GM12878 (cell line): ENCODE measurements at regions not wholly inside any gene's neighbourhood (a gene's known extent, or its start where the extent isn't known, plus 50 kb on each side); places are given as distances from the start of the nearest gene placed in this dataset.

Experiments used
- BMI1 ChIP-seq: fragments of 450-650 bp; IDR thresholded peaks from 2 replicates; pipeline ENCODE4 v1.6.1; 2016; ENCODE audit warnings: mild to moderate bottlenecking, moderate library complexity, borderline replicate concordance
- SRF ChIP-seq, 2 experiments: IDR thresholded peaks; 2 replicates each; pipeline ENCODE4 v1.6.1; 2011; ENCODE audit warnings: low read depth in 2 of 2, low read length in 2 of 2, mild to moderate bottlenecking in 1 of 2, moderate library complexity in 1 of 2
- TF ChIP-seq, protein P1 (sequence below): fragments of 150-350 bp; IDR thresholded peaks from 2 replicates; pipeline ENCODE4 v1.6.1; 2016; ENCODE audit warnings: low read depth, low read length
- TF ChIP-seq, protein P2 (sequence below): fragments of 150-350 bp; IDR thresholded peaks from 2 replicates; pipeline ENCODE4 v1.6.1; 2014; ENCODE audit warnings: mild to moderate bottlenecking, low read depth, low read length
- TF ChIP-seq, protein P3 (sequence below): fragments of 450-650 bp; formaldehyde crosslinking; IDR thresholded peaks from 2 replicates; pipeline ENCODE4 v1.4.0; 2020; ENCODE audit warnings: mild to moderate bottlenecking, moderate library complexity
- TF ChIP-seq, protein P4 (sequence below): IDR thresholded peaks from 2 replicates; pipeline ENCODE4 v1.6.1; 2011; ENCODE audit warnings: borderline replicate concordance, low read depth, mild to moderate bottlenecking, moderate library complexity, low read length; ENCODE audit not compliant: insufficient read depth, poor library complexity, severe bottlenecking

DNA sequence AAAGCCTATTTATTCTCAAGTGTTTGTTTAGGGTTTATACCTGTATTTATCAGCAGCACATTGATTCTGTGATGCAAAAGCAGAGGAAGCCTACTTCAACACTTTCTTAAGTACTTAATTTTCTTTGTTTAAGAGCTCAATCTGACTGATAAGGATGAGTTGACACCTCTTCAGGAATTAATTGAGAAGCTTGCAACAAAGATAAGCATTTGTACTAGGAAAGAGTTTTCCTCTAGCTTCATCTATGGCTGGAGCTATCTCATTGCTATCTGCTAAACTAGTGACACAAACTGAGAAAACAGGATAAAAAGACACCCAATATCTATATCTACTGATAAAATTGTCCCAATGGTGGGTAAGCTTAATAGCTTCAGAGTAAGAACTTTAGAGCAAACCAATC, 170.1 kb upstream of the SLITRK6 start (continued):
- TF ChIP-seq, protein P1, sequence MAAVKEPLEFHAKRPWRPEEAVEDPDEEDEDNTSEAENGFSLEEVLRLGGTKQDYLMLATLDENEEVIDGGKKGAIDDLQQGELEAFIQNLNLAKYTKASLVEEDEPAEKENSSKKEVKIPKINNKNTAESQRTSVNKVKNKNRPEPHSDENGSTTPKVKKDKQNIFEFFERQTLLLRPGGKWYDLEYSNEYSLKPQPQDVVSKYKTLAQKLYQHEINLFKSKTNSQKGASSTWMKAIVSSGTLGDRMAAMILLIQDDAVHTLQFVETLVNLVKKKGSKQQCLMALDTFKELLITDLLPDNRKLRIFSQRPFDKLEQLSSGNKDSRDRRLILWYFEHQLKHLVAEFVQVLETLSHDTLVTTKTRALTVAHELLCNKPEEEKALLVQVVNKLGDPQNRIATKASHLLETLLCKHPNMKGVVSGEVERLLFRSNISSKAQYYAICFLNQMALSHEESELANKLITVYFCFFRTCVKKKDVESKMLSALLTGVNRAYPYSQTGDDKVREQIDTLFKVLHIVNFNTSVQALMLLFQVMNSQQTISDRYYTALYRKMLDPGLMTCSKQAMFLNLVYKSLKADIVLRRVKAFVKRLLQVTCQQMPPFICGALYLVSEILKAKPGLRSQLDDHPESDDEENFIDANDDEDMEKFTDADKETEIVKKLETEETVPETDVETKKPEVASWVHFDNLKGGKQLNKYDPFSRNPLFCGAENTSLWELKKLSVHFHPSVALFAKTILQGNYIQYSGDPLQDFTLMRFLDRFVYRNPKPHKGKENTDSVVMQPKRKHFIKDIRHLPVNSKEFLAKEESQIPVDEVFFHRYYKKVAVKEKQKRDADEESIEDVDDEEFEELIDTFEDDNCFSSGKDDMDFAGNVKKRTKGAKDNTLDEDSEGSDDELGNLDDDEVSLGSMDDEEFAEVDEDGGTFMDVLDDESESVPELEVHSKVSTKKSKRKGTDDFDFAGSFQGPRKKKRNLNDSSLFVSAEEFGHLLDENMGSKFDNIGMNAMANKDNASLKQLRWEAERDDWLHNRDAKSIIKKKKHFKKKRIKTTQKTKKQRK: no peak
- TF ChIP-seq, protein P2, sequence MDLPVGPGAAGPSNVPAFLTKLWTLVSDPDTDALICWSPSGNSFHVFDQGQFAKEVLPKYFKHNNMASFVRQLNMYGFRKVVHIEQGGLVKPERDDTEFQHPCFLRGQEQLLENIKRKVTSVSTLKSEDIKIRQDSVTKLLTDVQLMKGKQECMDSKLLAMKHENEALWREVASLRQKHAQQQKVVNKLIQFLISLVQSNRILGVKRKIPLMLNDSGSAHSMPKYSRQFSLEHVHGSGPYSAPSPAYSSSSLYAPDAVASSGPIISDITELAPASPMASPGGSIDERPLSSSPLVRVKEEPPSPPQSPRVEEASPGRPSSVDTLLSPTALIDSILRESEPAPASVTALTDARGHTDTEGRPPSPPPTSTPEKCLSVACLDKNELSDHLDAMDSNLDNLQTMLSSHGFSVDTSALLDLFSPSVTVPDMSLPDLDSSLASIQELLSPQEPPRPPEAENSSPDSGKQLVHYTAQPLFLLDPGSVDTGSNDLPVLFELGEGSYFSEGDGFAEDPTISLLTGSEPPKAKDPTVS: no peak
- TF ChIP-seq, protein P3, sequence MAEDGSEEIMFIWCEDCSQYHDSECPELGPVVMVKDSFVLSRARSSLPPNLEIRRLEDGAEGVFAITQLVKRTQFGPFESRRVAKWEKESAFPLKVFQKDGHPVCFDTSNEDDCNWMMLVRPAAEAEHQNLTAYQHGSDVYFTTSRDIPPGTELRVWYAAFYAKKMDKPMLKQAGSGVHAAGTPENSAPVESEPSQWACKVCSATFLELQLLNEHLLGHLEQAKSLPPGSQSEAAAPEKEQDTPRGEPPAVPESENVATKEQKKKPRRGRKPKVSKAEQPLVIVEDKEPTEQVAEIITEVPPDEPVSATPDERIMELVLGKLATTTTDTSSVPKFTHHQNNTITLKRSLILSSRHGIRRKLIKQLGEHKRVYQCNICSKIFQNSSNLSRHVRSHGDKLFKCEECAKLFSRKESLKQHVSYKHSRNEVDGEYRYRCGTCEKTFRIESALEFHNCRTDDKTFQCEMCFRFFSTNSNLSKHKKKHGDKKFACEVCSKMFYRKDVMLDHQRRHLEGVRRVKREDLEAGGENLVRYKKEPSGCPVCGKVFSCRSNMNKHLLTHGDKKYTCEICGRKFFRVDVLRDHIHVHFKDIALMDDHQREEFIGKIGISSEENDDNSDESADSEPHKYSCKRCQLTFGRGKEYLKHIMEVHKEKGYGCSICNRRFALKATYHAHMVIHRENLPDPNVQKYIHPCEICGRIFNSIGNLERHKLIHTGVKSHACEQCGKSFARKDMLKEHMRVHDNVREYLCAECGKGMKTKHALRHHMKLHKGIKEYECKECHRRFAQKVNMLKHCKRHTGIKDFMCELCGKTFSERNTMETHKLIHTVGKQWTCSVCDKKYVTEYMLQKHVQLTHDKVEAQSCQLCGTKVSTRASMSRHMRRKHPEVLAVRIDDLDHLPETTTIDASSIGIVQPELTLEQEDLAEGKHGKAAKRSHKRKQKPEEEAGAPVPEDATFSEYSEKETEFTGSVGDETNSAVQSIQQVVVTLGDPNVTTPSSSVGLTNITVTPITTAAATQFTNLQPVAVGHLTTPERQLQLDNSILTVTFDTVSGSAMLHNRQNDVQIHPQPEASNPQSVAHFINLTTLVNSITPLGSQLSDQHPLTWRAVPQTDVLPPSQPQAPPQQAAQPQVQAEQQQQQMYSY: no peak
- TF ChIP-seq SRF (IDR thresholded peaks at IDR 0.05; ENCODE audit: low read depth in 2 of 2, low read length in 2 of 2) (no peak), BMI1 (no peak)
- TF ChIP-seq, protein P4, sequence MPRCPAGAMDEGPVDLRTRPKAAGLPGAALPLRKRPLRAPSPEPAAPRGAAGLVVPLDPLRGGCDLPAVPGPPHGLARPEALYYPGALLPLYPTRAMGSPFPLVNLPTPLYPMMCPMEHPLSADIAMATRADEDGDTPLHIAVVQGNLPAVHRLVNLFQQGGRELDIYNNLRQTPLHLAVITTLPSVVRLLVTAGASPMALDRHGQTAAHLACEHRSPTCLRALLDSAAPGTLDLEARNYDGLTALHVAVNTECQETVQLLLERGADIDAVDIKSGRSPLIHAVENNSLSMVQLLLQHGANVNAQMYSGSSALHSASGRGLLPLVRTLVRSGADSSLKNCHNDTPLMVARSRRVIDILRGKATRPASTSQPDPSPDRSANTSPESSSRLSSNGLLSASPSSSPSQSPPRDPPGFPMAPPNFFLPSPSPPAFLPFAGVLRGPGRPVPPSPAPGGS: no peak
